Mesothelial cell of epicardium (in vitro differentiated cells): ENCODE measurements at regions not wholly inside any gene's neighbourhood (a gene's known extent, or its start where the extent isn't known, plus 50 kb on each side); places are given as distances from the start of the nearest gene placed in this dataset.

ENCODE experiments used
- DNase-seq, 2 experiments: peaks; one replicate each; pipeline ENCODE4 v3.0.0; 2021; ENCODE audit warnings: low spot score in 2 of 2; ENCODE audit not compliant: unreplicated experiment in 2 of 2
- H3K27ac Mint-ChIP-seq: 2 replicates; pipeline ENCODE4 v1.8.0; 2021; ENCODE audit warnings: mixed read lengths
- H3K27me3 Mint-ChIP-seq: 2 replicates; pipeline ENCODE4 v1.8.0; 2021; ENCODE audit warnings: low read depth, mixed read lengths
- H3K36me3 Mint-ChIP-seq: 2 replicates; pipeline ENCODE4 v1.8.0; 2021; ENCODE audit warnings: mixed read lengths
- H3K4me1 Mint-ChIP-seq: 2 replicates; pipeline ENCODE4 v1.8.0; 2021; ENCODE audit warnings: mixed read lengths
- H3K4me3 Mint-ChIP-seq: 2 replicates; pipeline ENCODE4 v1.8.0; 2021; ENCODE audit warnings: mild to moderate bottlenecking, moderate library complexity, mixed read lengths
- H3K9me3 Mint-ChIP-seq: 2 replicates; pipeline ENCODE4 v1.8.0; 2021; ENCODE audit warnings: mixed read lengths
- CTCF ChIP-seq: fragments of 200-600 bp; sonication (generic); IDR thresholded peaks from one replicate; pipeline ENCODE4 v1.5.0; 2021; ENCODE audit warnings: antibody characterized with exemption; ENCODE audit not compliant: unreplicated experiment

DNA sequence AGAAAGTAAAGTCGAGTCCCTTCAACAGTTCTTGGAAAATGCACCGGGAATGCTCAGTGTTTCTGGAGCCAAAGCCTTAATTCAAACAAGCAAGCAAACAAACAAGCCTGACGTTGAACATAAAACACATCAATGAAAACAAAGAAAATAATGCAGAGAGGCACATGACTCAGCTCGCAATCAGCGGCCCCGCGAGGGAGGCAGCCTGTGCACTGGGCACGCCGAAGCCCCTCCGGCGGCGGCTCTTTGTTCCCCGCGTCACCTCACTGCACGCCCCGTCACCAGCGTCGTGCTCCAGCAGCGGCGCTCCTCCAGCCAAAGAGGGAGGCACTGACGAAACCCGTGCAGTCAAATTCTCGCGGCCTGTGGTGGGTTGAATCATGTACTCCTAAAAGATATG is 151.5 kb downstream of the DNAJB6 start:
- H3K4me3 Mint-ChIP-seq: no peak overlapping the region
- DNase-seq: peak in 1 of 2 experiments; percentile 24
- peaks cover 14% of the 10 kb centered on the region for H3K9me3 Mint-ChIP-seq
- H3K4me1 Mint-ChIP-seq: no peaks in the 10 kb centered on the region
- no peak overlapping the region for H3K27ac Mint-ChIP-seq
- TF ChIP-seq CTCF: no peak
- peaks cover 17% of the 10 kb centered on the region for H3K27me3 Mint-ChIP-seq
- H3K36me3 Mint-ChIP-seq: no peaks in the 10 kb centered on the region

- Mint-ChIP-seq H3K27ac (no peak overlapping the region), H3K36me3 (no peaks in the 10 kb centered on the region), H3K4me1 (no peaks in the 10 kb centered on the region), H3K4me3 (no peak overlapping the region), H3K9me3 (peaks cover 14% of the 10 kb centered on the region), H3K27me3 (peaks cover 22% of the 10 kb centered on the region)
- peak in 1 of 2 experiments; percentile 2 for DNase-seq
- TF ChIP-seq CTCF: no peak
Measured at GRCh38 chr7:157488966-157489365, 152.2 kb downstream of the DNAJB6 start.
